ENCODE measurements at regions not wholly inside any gene's neighbourhood (a gene's known extent, or its start where the extent isn't known, plus 50 kb on each side); places are given as distances from the start of the nearest gene placed in this dataset.

GRCh38 chr1:193846411-193846810, 660.0 kb upstream of the B3GALT2 start:
- H3K4me3 ChIP-seq: no peak overlapping the region
- no TSS peak for BruUV-seq (replicated peaks)
- H3K27ac ChIP-seq (ENCODE audit: control insufficient read depth, insufficient read depth): no peak overlapping the region
- no peaks in the 10 kb centered on the region for H3K27me3 ChIP-seq (replicated peaks in 1 of 2; ENCODE audit: control insufficient read depth in 2 of 2, insufficient read depth in 2 of 2, low read length in 1 of 2)
- H3K79me2 ChIP-seq (ENCODE audit: control insufficient read depth, insufficient read depth, low read length): no peaks in the 10 kb centered on the region
- DNase-seq (ENCODE audit: low read depth, low spot score): no peak
- H2AFZ ChIP-seq (ENCODE audit: control insufficient read depth, low read depth, low read length): no peak overlapping the region
- ATAC-seq: no peak
- POLR2A ChIA-PET: no interaction called here
- no peaks in the 10 kb centered on the region for H3K4me1 ChIP-seq (ENCODE audit: control insufficient read depth, insufficient read depth, low read length)
- 10% methylated on average over 3 of the region's 3 CpGs for WGBS (ENCODE audit: insufficient coverage, insufficient replicate concordance, low lambda C conversion rate, missing lambda C conversion rate)
- SMC1A ChIA-PET (ENCODE audit: uncharacterized antibody, unreplicated experiment): interaction anchor here (0.8 kb wide), 1 partner anchor 8 kb away, joined by 4 read pairs; no protein-coding TSS in a partner anchor
- no peak overlapping the region for H3K4me2 ChIP-seq (ENCODE audit: control insufficient read depth, insufficient read depth)
- no peak overlapping the region for H3K9ac ChIP-seq (ENCODE audit: control insufficient read depth, insufficient read depth, low read length)
- no peak for TF ChIP-seq BACH1 (IDR thresholded peaks at IDR 0.05; ENCODE audit: borderline replicate concordance)
- no peak for TF ChIP-seq CREB1 (IDR thresholded peaks at IDR 0.05; ENCODE audit: low read depth)
- no peak for TF ChIP-seq SRF (IDR thresholded peaks at IDR 0.05; ENCODE audit: low read depth in 2 of 2, low read length in 2 of 2)
- TF ChIP-seq ZBTB33 (IDR thresholded peaks at IDR 0.05): no peak
- TF ChIP-seq SMARCA5 (IDR thresholded peaks at IDR 0.05): no peak
- TF ChIP-seq PAX8 (IDR thresholded peaks at IDR 0.05): no peak
- TF ChIP-seq POLR2A (IDR thresholded peaks at IDR 0.05; ENCODE audit: low read depth, low read length): no peak
- CTCF ChIA-PET: no interaction called here
- no peaks in the 10 kb centered on the region for H3K36me3 ChIP-seq (ENCODE audit: control insufficient read depth in 2 of 2, insufficient read depth in 2 of 2, low read length in 1 of 2)
- in situ Hi-C loops (cut with MboI): no loop called here
- no peaks in the 10 kb centered on the region for H3K9me3 ChIP-seq (replicated peaks; ENCODE audit: control insufficient read depth, insufficient read depth, low read length)
- intact Hi-C loops (cut with micrococcal nuclease; ENCODE audit: unreplicated experiment): no loop called here
- no peak for FAIRE-seq
- no peaks in the 10 kb centered on the region for H4K20me1 ChIP-seq (ENCODE audit: control insufficient read depth, insufficient read depth)
- RAD21 ChIA-PET (ENCODE audit: unreplicated experiment): no interaction called here

GRCh38 chr1:193841857-193842256, 655.4 kb upstream of the B3GALT2 start:
- no peaks in the 10 kb centered on the region for H3K36me3 ChIP-seq (ENCODE audit: control insufficient read depth in 2 of 2, insufficient read depth in 2 of 2, low read length in 1 of 2)
- H3K79me2 ChIP-seq (ENCODE audit: control insufficient read depth, insufficient read depth, low read length): no peaks in the 10 kb centered on the region
- BruUV-seq (replicated peaks): no TSS peak
- ChIA-PET POLR2A (no interaction called here), CTCF (no interaction called here), SMC1A (ENCODE audit: uncharacterized antibody, unreplicated experiment) (no interaction called here), RAD21 (ENCODE audit: unreplicated experiment) (no interaction called here)
- no peak overlapping the region for H3K4me3 ChIP-seq
- 0% methylated on average over 2 of the region's 2 CpGs for WGBS (ENCODE audit: insufficient coverage, insufficient replicate concordance, low lambda C conversion rate, missing lambda C conversion rate)
- ATAC-seq (no peak), DNase-seq (ENCODE audit: low read depth, low spot score) (no peak), FAIRE-seq (no peak)
- no peak for TF ChIP-seq STAT1 (conservative IDR thresholded peaks at IDR 0.05)
- TF ChIP-seq FOXM1 (IDR thresholded peaks at IDR 0.05; ENCODE audit: low read depth, low read length): no peak
- no peak for TF ChIP-seq NFYA (IDR thresholded peaks at IDR 0.05; ENCODE audit: borderline replicate concordance, low read depth, low read length)
- TF ChIP-seq ETV6 (conservative IDR thresholded peaks at IDR 0.05 in 1 of 2, IDR thresholded peaks at IDR 0.05 in 1 of 2; ENCODE audit: borderline replicate concordance in 1 of 2, low read depth in 1 of 2): no peak
- H2AFZ ChIP-seq (ENCODE audit: control insufficient read depth, low read depth, low read length): no peak overlapping the region
- intact Hi-C loops (cut with micrococcal nuclease; ENCODE audit: unreplicated experiment) (no loop called here), in situ Hi-C loops (cut with MboI) (no loop called here)
- no peaks in the 10 kb centered on the region for H3K4me1 ChIP-seq (ENCODE audit: control insufficient read depth, insufficient read depth, low read length)
- no peak overlapping the region for H3K4me2 ChIP-seq (ENCODE audit: control insufficient read depth, insufficient read depth)
- no peak overlapping the region for H3K9ac ChIP-seq (ENCODE audit: control insufficient read depth, insufficient read depth, low read length)
- no peaks in the 10 kb centered on the region for H3K9me3 ChIP-seq (replicated peaks; ENCODE audit: control insufficient read depth, insufficient read depth, low read length)
- no peaks in the 10 kb centered on the region for H4K20me1 ChIP-seq (ENCODE audit: control insufficient read depth, insufficient read depth)
- no peaks in the 10 kb centered on the region for H3K27me3 ChIP-seq (replicated peaks in 1 of 2; ENCODE audit: control insufficient read depth in 2 of 2, insufficient read depth in 2 of 2, low read length in 1 of 2)
- H3K27ac ChIP-seq (ENCODE audit: control insufficient read depth, insufficient read depth): no peak overlapping the region
